ENCODE measurements at regions not wholly inside any gene's neighbourhood (a gene's known extent, or its start where the extent isn't known, plus 50 kb on each side); places are given as distances from the start of the nearest gene placed in this dataset.

GRCh38 chr2:64221935-64222334, 77.7 kb upstream of the PELI1 start:
- ATAC-seq (no peak), DNase-seq (no peak)
- peaks cover 51% of the 10 kb centered on the region for H3K4me1 Mint-ChIP-seq
- no peaks in the 10 kb centered on the region for H3K27me3 Mint-ChIP-seq
- POLR2A ChIA-PET: no interaction called here
- no peak overlapping the region for H3K4me3 Mint-ChIP-seq
- H3K9me3 Mint-ChIP-seq (ENCODE audit: low read depth): no peaks in the 10 kb centered on the region
- CTCF ChIA-PET: interaction anchor here (0.6 to 2.7 kb wide), 4 partner anchors 17 to 107 kb away, joined by 3 to 19 read pairs (median 3); no protein-coding TSS in a partner anchor
- intact Hi-C loops (cut with DNase I, micrococcal nuclease): no loop called here
- H3K27ac Mint-ChIP-seq: no peak overlapping the region
- H3K36me3 Mint-ChIP-seq (ENCODE audit: low read depth): no peaks in the 10 kb centered on the region

- Mint-ChIP-seq H3K36me3 (ENCODE audit: low read depth) (no peaks in the 10 kb centered on the region), H3K4me3 (no peak overlapping the region), H3K27me3 (no peaks in the 10 kb centered on the region), H3K9me3 (ENCODE audit: low read depth) (no peaks in the 10 kb centered on the region), H3K27ac (peak overlapping the region; percentile 84), H3K4me1 (peaks cover 50% of the 10 kb centered on the region)
- CTCF ChIA-PET: interaction anchor here (0.6 to 2.7 kb wide), 7 partner anchors 16 to 107 kb away, joined by 3 to 19 read pairs (median 3); no protein-coding TSS in a partner anchor
- POLR2A ChIA-PET: interaction anchor here (1.2 kb wide), 1 partner anchor 8 kb away, joined by 7 read pairs; no protein-coding TSS in a partner anchor
- DNase-seq (no peak), ATAC-seq (no peak)
- intact Hi-C loops (cut with DNase I, micrococcal nuclease): no loop called here
These were observed 78.1 kb upstream of the PELI1 start for GRCh38 chr2:64222351-64222750.

GRCh38 chr2:64223055-64223454, 78.8 kb upstream of the PELI1 start:
- Mint-ChIP-seq H3K27me3 (no peaks in the 10 kb centered on the region), H3K27ac (peak overlapping the region; percentile 84), H3K4me1 (peaks cover 51% of the 10 kb centered on the region), H3K4me3 (peak overlapping the region; percentile 45), H3K36me3 (ENCODE audit: low read depth) (no peaks in the 10 kb centered on the region), H3K9me3 (ENCODE audit: low read depth) (no peaks in the 10 kb centered on the region)
- ChIA-PET POLR2A (interaction anchor here (1.2 kb wide), 1 partner anchor 9 kb away, joined by 7 read pairs; no protein-coding TSS in a partner anchor), CTCF (interaction anchor here (0.6 to 2.7 kb wide), 9 partner anchors 8 to 136 kb away, joined by 3 to 19 read pairs (median 3); no protein-coding TSS in a partner anchor)
- peak; percentile 52 for ATAC-seq
- intact Hi-C loops (cut with DNase I, micrococcal nuclease): no loop called here
- no peak for DNase-seq

GRCh38 chr2:64225491-64225890, 81.3 kb upstream of the PELI1 start:
- no peaks in the 10 kb centered on the region for H3K36me3 Mint-ChIP-seq (ENCODE audit: low read depth)
- DNase-seq (peak; percentile 57), ATAC-seq (peak; percentile 84)
- ChIA-PET CTCF (interaction anchor here (0.8 to 2.6 kb wide), 7 partner anchors 11 to 124 kb away, joined by 3 to 19 read pairs (median 4); no protein-coding TSS in a partner anchor), POLR2A (interaction anchor here (1.8 kb wide), 1 partner anchor 11 kb away, joined by 8 read pairs; no protein-coding TSS in a partner anchor)
- peaks cover 49% of the 10 kb centered on the region for H3K4me1 Mint-ChIP-seq
- H3K4me3 Mint-ChIP-seq: no peak overlapping the region
- H3K9me3 Mint-ChIP-seq (ENCODE audit: low read depth): no peaks in the 10 kb centered on the region
- no peak overlapping the region for H3K27ac Mint-ChIP-seq
- H3K27me3 Mint-ChIP-seq: peaks cover 2% of the 10 kb centered on the region
- intact Hi-C loops (cut with DNase I, micrococcal nuclease): loop anchor here in 1 of 2 experiments (1.0 to 5.0 kb wide), 3 partner anchors 11 to 102 kb away; no protein-coding TSS in a partner anchor

- Mint-ChIP-seq H3K36me3 (ENCODE audit: low read depth) (no peaks in the 10 kb centered on the region), H3K4me1 (peaks cover 41% of the 10 kb centered on the region), H3K27me3 (peaks cover 2% of the 10 kb centered on the region), H3K9me3 (ENCODE audit: low read depth) (no peaks in the 10 kb centered on the region), H3K4me3 (no peak overlapping the region), H3K27ac (no peak overlapping the region)
- ChIA-PET POLR2A (no interaction called here), CTCF (interaction anchor here (0.6 to 2.6 kb wide), 4 partner anchors 11 to 450 kb away, joined by 3 to 19 read pairs (median 4); no protein-coding TSS in a partner anchor)
- ATAC-seq (no peak), DNase-seq (no peak)
- intact Hi-C loops (cut with DNase I, micrococcal nuclease): loop anchor here in 1 of 2 experiments (5.0 kb wide), 2 partner anchors 56 to 101 kb away; no protein-coding TSS in a partner anchor
These were observed 82.4 kb upstream of the PELI1 start for GRCh38 chr2:64226611-64227010.

GRCh38 chr2:64227603-64228125, 83.4 kb upstream of the PELI1 start:
- H3K27me3 Mint-ChIP-seq: peaks cover 2% of the 10 kb centered on the region
- no peaks in the 10 kb centered on the region for H3K36me3 Mint-ChIP-seq (ENCODE audit: low read depth)
- ATAC-seq: no peak
- H3K27ac Mint-ChIP-seq: peak overlapping the region; percentile 91
- no peak for DNase-seq
- intact Hi-C loops (cut with DNase I, micrococcal nuclease): loop anchor here in 1 of 2 experiments (5.0 kb wide), 2 partner anchors 55 to 100 kb away; no protein-coding TSS in a partner anchor
- H3K4me3 Mint-ChIP-seq: peak overlapping the region; percentile 72
- peaks cover 34% of the 10 kb centered on the region for H3K4me1 Mint-ChIP-seq
- ChIA-PET POLR2A (interaction anchor here (0.7 to 1.8 kb wide), 5 partner anchors 13 to 100 kb away, joined by 3 to 5 read pairs (median 4); no protein-coding TSS in a partner anchor), CTCF (interaction anchor here (0.6 to 2.6 kb wide), 12 partner anchors 9 to 178 kb away, joined by 3 to 19 read pairs (median 4); no protein-coding TSS in a partner anchor)
- no peaks in the 10 kb centered on the region for H3K9me3 Mint-ChIP-seq (ENCODE audit: low read depth)

- H3K9me3 Mint-ChIP-seq (ENCODE audit: low read depth): no peaks in the 10 kb centered on the region
- ATAC-seq: peak; percentile 83
- H3K36me3 Mint-ChIP-seq (ENCODE audit: low read depth): no peaks in the 10 kb centered on the region
- peaks cover 28% of the 10 kb centered on the region for H3K4me1 Mint-ChIP-seq
- peak overlapping the region; percentile 91 for H3K27ac Mint-ChIP-seq
- CTCF ChIA-PET: interaction anchor here (0.6 to 2.4 kb wide), 12 partner anchors 9 to 179 kb away, joined by 3 to 17 read pairs (median 4); no protein-coding TSS in a partner anchor
- peak overlapping the region; percentile 72 for H3K4me3 Mint-ChIP-seq
- DNase-seq: peak; percentile 80
- POLR2A ChIA-PET: interaction anchor here (0.7 to 1.8 kb wide), 5 partner anchors 14 to 99 kb away, joined by 3 to 5 read pairs (median 4); no protein-coding TSS in a partner anchor
- intact Hi-C loops (cut with DNase I, micrococcal nuclease): loop anchor here in 1 of 2 experiments (5.0 kb wide), 2 partner anchors 54 to 99 kb away; no protein-coding TSS in a partner anchor
- H3K27me3 Mint-ChIP-seq: peaks cover 2% of the 10 kb centered on the region
These were observed 84.0 kb upstream of the PELI1 start for GRCh38 chr2:64228126-64228678.

GRCh38 chr2:64228918-64229317, 84.7 kb upstream of the PELI1 start:
- POLR2A ChIA-PET: interaction anchor here (1.2 to 1.8 kb wide), 2 partner anchors 15 to 67 kb away, joined by 4 read pairs; no protein-coding TSS in a partner anchor
- peaks cover 2% of the 10 kb centered on the region for H3K27me3 Mint-ChIP-seq
- H3K4me1 Mint-ChIP-seq: peaks cover 22% of the 10 kb centered on the region
- CTCF ChIA-PET: interaction anchor here (1.0 to 2.4 kb wide), 5 partner anchors 14 to 179 kb away, joined by 3 to 17 read pairs (median 5); no protein-coding TSS in a partner anchor
- intact Hi-C loops (cut with DNase I, micrococcal nuclease): loop anchor here in 1 of 2 experiments (5.0 kb wide), 2 partner anchors 53 to 98 kb away; no protein-coding TSS in a partner anchor
- no peaks in the 10 kb centered on the region for H3K9me3 Mint-ChIP-seq (ENCODE audit: low read depth)
- H3K4me3 Mint-ChIP-seq: peak overlapping the region; percentile 72
- peak overlapping the region; percentile 91 for H3K27ac Mint-ChIP-seq
- no peaks in the 10 kb centered on the region for H3K36me3 Mint-ChIP-seq (ENCODE audit: low read depth)
- DNase-seq (no peak), ATAC-seq (no peak)

GRCh38 chr2:64230540-64230939, 86.3 kb upstream of the PELI1 start:
- H3K36me3 Mint-ChIP-seq (ENCODE audit: low read depth): no peaks in the 10 kb centered on the region
- peaks cover 11% of the 10 kb centered on the region for H3K4me1 Mint-ChIP-seq
- H3K27me3 Mint-ChIP-seq: peaks cover 2% of the 10 kb centered on the region
- H3K9me3 Mint-ChIP-seq (ENCODE audit: low read depth): no peaks in the 10 kb centered on the region
- ChIA-PET POLR2A (no interaction called here), CTCF (interaction anchor here (1.4 kb wide), 1 partner anchor 10 kb away, joined by 3 read pairs; no protein-coding TSS in a partner anchor)
- DNase-seq (no peak), ATAC-seq (no peak)
- intact Hi-C loops (cut with DNase I, micrococcal nuclease): no loop called here
- no peak overlapping the region for H3K27ac Mint-ChIP-seq
- no peak overlapping the region for H3K4me3 Mint-ChIP-seq

GRCh38 chr2:64232266-64232665, 88.0 kb upstream of the PELI1 start:
- DNase-seq (no peak), ATAC-seq (no peak)
- peaks cover 8% of the 10 kb centered on the region for H3K4me1 Mint-ChIP-seq
- POLR2A ChIA-PET: no interaction called here
- CTCF ChIA-PET: no interaction called here
- H3K36me3 Mint-ChIP-seq (ENCODE audit: low read depth): no peaks in the 10 kb centered on the region
- H3K27ac Mint-ChIP-seq: no peak overlapping the region
- no peaks in the 10 kb centered on the region for H3K9me3 Mint-ChIP-seq (ENCODE audit: low read depth)
- H3K4me3 Mint-ChIP-seq: no peak overlapping the region
- intact Hi-C loops (cut with DNase I, micrococcal nuclease): no loop called here
- H3K27me3 Mint-ChIP-seq: peaks cover 2% of the 10 kb centered on the region

GRCh38 chr2:64233376-64233922, 89.2 kb upstream of the PELI1 start:
- H3K4me3 Mint-ChIP-seq: no peak overlapping the region
- no peaks in the 10 kb centered on the region for H3K36me3 Mint-ChIP-seq (ENCODE audit: low read depth)
- H3K9me3 Mint-ChIP-seq (ENCODE audit: low read depth): no peaks in the 10 kb centered on the region
- intact Hi-C loops (cut with DNase I, micrococcal nuclease): no loop called here
- DNase-seq (no peak), ATAC-seq (peak; percentile 44)
- peaks cover 3% of the 10 kb centered on the region for H3K4me1 Mint-ChIP-seq
- H3K27me3 Mint-ChIP-seq: peaks cover 2% of the 10 kb centered on the region
- CTCF ChIA-PET: interaction anchor here (0.9 kb wide), 1 partner anchor 150 kb away, joined by 4 read pairs; no protein-coding TSS in a partner anchor
- H3K27ac Mint-ChIP-seq: no peak overlapping the region
- POLR2A ChIA-PET: no interaction called here
